BJ (cell line): ENCODE measurements at regions not wholly inside any gene's neighbourhood (a gene's known extent, or its start where the extent isn't known, plus 50 kb on each side); places are given as distances from the start of the nearest gene placed in this dataset.
"Not testable (repeated sequence)": the region's sequence is repeated elsewhere in the genome, so short reads cannot be mapped to it uniquely, and the experiment has no call there.

Experiments used
- CTCF ChIA-PET: fragments of 350-600 bp; formaldehyde crosslinking; extraction: SDS; loops from one replicate; lab custom pipeline; 2021; ENCODE audit warnings: antibody characterized with exemption, inconsistent platforms; lab: Yijun Ruan, JAX
- POLR2A ChIA-PET: fragments of 300-600 bp; sonication (Branson Sonifier 250); formaldehyde crosslinking; extraction: SDS; loops from one replicate; lab custom pipeline; 2021; ENCODE audit warnings: antibody characterized with exemption; lab: Charles Lee
- DNase-seq: peaks from one replicate; pipeline ENCODE4 v3.0.0-alpha.2; 2011; ENCODE audit warnings: low read depth
- H3K27me3 ChIP-seq: 2 replicates; pipeline ENCODE4 v1.6.0; 2011; ENCODE audit warnings: low read length; ENCODE audit not compliant: control insufficient read depth, insufficient read depth
- H3K36me3 ChIP-seq: 2 replicates; pipeline ENCODE4 v1.5.1; 2011; ENCODE audit warnings: low read length; ENCODE audit not compliant: control insufficient read depth, insufficient read depth
- H3K4me3 ChIP-seq: 2 replicates; pipeline ENCODE4 v1.5.1; 2011; ENCODE audit warnings: low read depth, mild to moderate bottlenecking, control low read depth, low read length
- TF ChIP-seq, protein P1 (sequence below): IDR thresholded peaks from 2 replicates; pipeline ENCODE4 v1.5.1; 2011; ENCODE audit warnings: low read depth, mild to moderate bottlenecking, control low read depth, inconsistent platforms, low read length, moderate library complexity; ENCODE audit not compliant: insufficient read depth

- H3K27me3 ChIP-seq, H3K36me3 ChIP-seq, POLR2A ChIA-PET, DNase-seq, H3K4me3 ChIP-seq, CTCF ChIA-PET: not testable (repeated sequence)
These were observed 53.1 kb downstream of the HSFY1 start for GRCh38 chrY:18599606-18600005.

DNA sequence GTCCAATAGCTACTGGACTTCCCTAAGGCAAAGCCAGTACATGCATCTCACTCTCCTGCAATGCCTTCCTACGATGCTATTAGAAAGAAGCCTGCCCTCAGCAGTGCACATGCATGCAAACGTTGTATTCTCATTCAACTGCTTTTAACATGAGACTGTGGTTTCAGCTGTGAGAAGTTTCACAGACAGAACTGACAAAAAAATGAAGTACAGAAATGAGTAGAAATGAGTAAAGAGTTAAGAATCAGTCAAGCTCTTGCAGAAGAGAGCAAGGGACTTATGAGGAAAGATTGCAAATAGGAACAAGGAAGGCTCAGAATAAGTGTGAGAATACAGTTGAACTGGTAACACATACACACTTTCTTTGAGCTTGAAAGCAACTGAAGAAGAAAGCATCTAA is 54.8 kb downstream of the HSFY1 start:
- POLR2A ChIA-PET, DNase-seq, H3K36me3 ChIP-seq, H3K4me3 ChIP-seq, H3K27me3 ChIP-seq, CTCF ChIA-PET: not testable (repeated sequence)

DNA sequence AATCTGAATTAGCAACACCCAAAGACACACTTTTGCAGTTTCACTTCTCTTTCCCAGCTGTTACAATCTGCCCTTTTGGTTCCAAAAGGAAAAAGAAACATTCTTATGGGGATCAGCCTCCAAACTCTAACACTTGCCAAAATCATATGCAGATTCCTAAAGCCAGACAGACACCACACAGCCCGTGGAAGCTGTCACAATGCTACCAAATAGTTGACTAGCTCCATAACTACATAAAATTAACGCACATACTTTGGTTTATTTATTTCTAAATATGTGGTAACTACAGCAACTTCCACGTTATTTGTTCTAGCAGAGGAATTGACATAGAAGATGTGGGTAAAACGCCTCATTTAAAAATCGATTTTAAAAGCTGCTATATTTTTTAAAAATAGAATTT is 59.7 kb downstream of the HSFY1 start:
- H3K27me3 ChIP-seq, DNase-seq, POLR2A ChIA-PET, CTCF ChIA-PET, H3K36me3 ChIP-seq, H3K4me3 ChIP-seq: not testable (repeated sequence)

GRCh38 chrY:18608205-18608604 is 61.7 kb downstream of the HSFY1 start:
- CTCF ChIA-PET, POLR2A ChIA-PET: not testable (repeated sequence)

GRCh38 chrY:18615809-18616208 is 69.3 kb downstream of the HSFY1 start:
- H3K4me3 ChIP-seq, H3K27me3 ChIP-seq, H3K36me3 ChIP-seq, POLR2A ChIA-PET, DNase-seq, CTCF ChIA-PET: not testable (repeated sequence)

More at GRCh38 chrY:18608205-18608604, 61.7 kb downstream of the HSFY1 start:
- H3K4me3 ChIP-seq, DNase-seq, H3K27me3 ChIP-seq, H3K36me3 ChIP-seq: not testable (repeated sequence)

DNA sequence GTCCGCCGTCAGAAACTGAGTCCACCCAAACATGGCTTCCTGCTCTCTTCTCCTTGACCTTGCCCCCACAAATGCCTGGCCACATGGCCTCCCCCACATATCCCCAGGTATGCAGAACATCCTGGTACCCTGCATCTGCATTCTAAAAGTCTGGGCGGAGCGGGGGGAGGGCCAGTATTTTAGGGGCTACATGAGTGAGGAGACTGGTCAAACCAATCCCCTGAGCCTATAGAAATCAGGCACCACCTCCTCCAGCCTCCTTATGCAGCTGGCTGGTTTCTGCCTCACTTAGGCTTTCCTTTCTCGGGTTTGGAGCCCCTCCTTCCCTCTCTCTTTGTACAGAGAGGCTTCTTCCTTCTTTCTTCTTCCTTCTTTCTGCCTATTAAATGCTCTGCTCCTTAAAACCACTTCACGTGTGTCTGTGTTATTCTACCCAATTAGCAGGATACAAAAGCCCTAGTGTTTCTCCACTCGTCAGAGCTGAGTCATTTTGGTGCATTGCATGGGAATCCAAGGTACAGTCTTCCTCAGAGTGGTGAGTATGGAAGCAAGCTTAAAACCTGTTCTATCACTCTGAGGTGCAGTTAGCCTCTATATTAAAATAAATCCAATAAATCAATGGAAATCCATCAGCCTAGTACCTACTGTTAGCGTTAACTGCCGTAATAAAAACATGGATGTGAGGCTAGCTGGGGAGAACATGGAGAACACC is 83.4 kb downstream of the HSFY1 start:
- H3K36me3 ChIP-seq, H3K27me3 ChIP-seq, DNase-seq, H3K4me3 ChIP-seq, POLR2A ChIA-PET, CTCF ChIA-PET: not testable (repeated sequence)

GRCh38 chrY:18630571-18630970 is 84.1 kb downstream of the HSFY1 start:
- H3K4me3 ChIP-seq, CTCF ChIA-PET, DNase-seq, H3K27me3 ChIP-seq, H3K36me3 ChIP-seq, POLR2A ChIA-PET: not testable (repeated sequence)

- H3K4me3 ChIP-seq, POLR2A ChIA-PET: not testable (repeated sequence)
These were observed 85.1 kb downstream of the HSFY1 start for GRCh38 chrY:18631610-18632009.

GRCh38 chrY:18650746-18651145 is 104.2 kb downstream of the HSFY1 start:
- Histone ChIP-seq H3K36me3 (no peaks in the 10 kb centered on the region), H3K4me3 (no peak overlapping the region), H3K27me3 (no peaks in the 10 kb centered on the region)
- ChIA-PET CTCF (no interaction called here), POLR2A (no interaction called here)
- TF ChIP-seq, protein P1, sequence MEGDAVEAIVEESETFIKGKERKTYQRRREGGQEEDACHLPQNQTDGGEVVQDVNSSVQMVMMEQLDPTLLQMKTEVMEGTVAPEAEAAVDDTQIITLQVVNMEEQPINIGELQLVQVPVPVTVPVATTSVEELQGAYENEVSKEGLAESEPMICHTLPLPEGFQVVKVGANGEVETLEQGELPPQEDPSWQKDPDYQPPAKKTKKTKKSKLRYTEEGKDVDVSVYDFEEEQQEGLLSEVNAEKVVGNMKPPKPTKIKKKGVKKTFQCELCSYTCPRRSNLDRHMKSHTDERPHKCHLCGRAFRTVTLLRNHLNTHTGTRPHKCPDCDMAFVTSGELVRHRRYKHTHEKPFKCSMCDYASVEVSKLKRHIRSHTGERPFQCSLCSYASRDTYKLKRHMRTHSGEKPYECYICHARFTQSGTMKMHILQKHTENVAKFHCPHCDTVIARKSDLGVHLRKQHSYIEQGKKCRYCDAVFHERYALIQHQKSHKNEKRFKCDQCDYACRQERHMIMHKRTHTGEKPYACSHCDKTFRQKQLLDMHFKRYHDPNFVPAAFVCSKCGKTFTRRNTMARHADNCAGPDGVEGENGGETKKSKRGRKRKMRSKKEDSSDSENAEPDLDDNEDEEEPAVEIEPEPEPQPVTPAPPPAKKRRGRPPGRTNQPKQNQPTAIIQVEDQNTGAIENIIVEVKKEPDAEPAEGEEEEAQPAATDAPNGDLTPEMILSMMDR, result no peak
- no peak for DNase-seq

More at GRCh38 chrY:18631610-18632009, 85.1 kb downstream of the HSFY1 start:
- H3K27me3 ChIP-seq, H3K36me3 ChIP-seq, CTCF ChIA-PET, DNase-seq: not testable (repeated sequence)
